Right lobe of liver (tissue), 6 donors: ENCODE measurements at regions not wholly inside any gene's neighbourhood (a gene's known extent, or its start where the extent isn't known, plus 50 kb on each side); places are given as distances from the start of the nearest gene placed in this dataset.

ENCODE experiments used
- ATAC-seq, 4 donors: fragments of 200-7000 bp; cut with Tn5 transposase; one replicate each; pipeline ENCODE4 v1.9.1; 2020; ENCODE audit warnings: mild to moderate bottlenecking in 4 of 4, moderate library complexity in 4 of 4
- DNase-seq, 3 donors: peaks; one replicate each; pipeline ENCODE4 v3.0.0-alpha.2; 2020
- H3K27ac ChIP-seq, 3 donors: fragments of 200-600 bp; one replicate each; pipeline ENCODE4 v1.8.0; 2022
- H3K27me3 ChIP-seq, 2 donors: fragments of 200-600 bp; one replicate each; pipeline ENCODE4 v1.8.0; 2022
- H3K36me3 ChIP-seq, 4 donors: fragments of 200-600 bp; sonication (generic) in 1 of 4; one replicate each; pipeline versions ENCODE4 v1.5.1 to v1.8.0; 2017 to 2022; ENCODE audit warnings: control low read depth in 1 of 4
- H3K4me1 ChIP-seq, 4 donors: fragments of 200-600 bp; sonication (generic) in 1 of 4; one replicate each; pipeline versions ENCODE4 v1.5.1 to v1.8.0; 2017 to 2022; ENCODE audit warnings: control low read depth in 1 of 4
- H3K4me3 ChIP-seq, 3 donors: fragments of 200-600 bp; one replicate each; pipeline ENCODE4 v1.8.0; 2022
- H3K9me3 ChIP-seq, 4 donors: fragments of 200-600 bp; sonication (generic) in 1 of 4; one replicate each; pipeline versions ENCODE4 v1.5.1 to v1.8.0; 2017 to 2022; ENCODE audit warnings: control low read depth in 1 of 4
- POLR2A ChIP-seq: fragments of 450-650 bp; IDR thresholded peaks from one replicate; pipeline ENCODE4 v1.6.1; 2017; ENCODE audit warnings: antibody characterized with exemption, mild to moderate bottlenecking
- WGBS: methylation state at CpG from one replicate; pipeline ENCODE4 v1.1.6; 2018; ENCODE audit warnings: low coverage, low lambda C conversion rate; ENCODE audit not compliant: insufficient coverage; ENCODE audit errors: missing lambda C conversion rate; 5-methylcytosine and 5-hydroxymethylcytosine counted together
- intact Hi-C, 2 donors: fragments of 100-400 bp; cut with DNase I; formaldehyde crosslinking; loops; one replicate each; pipeline versions ENCODE4 v1.11.2 to v1.14.1; 2022
- TF ChIP-seq, protein P1 (sequence below), 4 donors: fragments of 200-600 bp in 3 of 4; fragments of 450-650 bp in 1 of 4; IDR thresholded peaks; one replicate each; pipeline versions ENCODE4 v1.5.1 to v1.8.0; 2016 to 2022; ENCODE audit warnings: antibody characterized with exemption in 4 of 4, mild to moderate bottlenecking in 2 of 4
- donor health status: DM: no; HTN: yes; CAD: no.
- donor health status: DM: no; HTN: no; CAD: no.
- donor health status: DM: no; HTN: no; CAD: no.
- donor health status: DM: no; HTN: yes; CAD: no.
- donor health status: DM: no; HTN: yes; CAD: no.

- intact Hi-C loops: no loop called here
- peak; percentile 83 to 91 (median 88) for ATAC-seq
- TF ChIP-seq POLR2A: peak; percentile 43
- TF ChIP-seq, protein P1, sequence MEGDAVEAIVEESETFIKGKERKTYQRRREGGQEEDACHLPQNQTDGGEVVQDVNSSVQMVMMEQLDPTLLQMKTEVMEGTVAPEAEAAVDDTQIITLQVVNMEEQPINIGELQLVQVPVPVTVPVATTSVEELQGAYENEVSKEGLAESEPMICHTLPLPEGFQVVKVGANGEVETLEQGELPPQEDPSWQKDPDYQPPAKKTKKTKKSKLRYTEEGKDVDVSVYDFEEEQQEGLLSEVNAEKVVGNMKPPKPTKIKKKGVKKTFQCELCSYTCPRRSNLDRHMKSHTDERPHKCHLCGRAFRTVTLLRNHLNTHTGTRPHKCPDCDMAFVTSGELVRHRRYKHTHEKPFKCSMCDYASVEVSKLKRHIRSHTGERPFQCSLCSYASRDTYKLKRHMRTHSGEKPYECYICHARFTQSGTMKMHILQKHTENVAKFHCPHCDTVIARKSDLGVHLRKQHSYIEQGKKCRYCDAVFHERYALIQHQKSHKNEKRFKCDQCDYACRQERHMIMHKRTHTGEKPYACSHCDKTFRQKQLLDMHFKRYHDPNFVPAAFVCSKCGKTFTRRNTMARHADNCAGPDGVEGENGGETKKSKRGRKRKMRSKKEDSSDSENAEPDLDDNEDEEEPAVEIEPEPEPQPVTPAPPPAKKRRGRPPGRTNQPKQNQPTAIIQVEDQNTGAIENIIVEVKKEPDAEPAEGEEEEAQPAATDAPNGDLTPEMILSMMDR (IDR thresholded peaks at IDR 0.05): no peak
- H3K9me3 ChIP-seq: no peaks in the 10 kb centered on the region
- WGBS: 40% methylated on average over 1 of the region's 2 CpGs
- no peaks in the 10 kb centered on the region for H3K27me3 ChIP-seq
- no peaks in the 10 kb centered on the region for H3K36me3 ChIP-seq
- H3K4me3 ChIP-seq: no peak overlapping the region
- peaks cover 0 to 50% (median 9%) of the 10 kb centered on the region in 4 donors for H3K4me1 ChIP-seq
- peak; percentile 57 to 94 (median 77) for DNase-seq
- H3K27ac ChIP-seq: peak overlapping the region; percentile 2 to 90 (median 73)
Measured at GRCh38 chr1:214126697-214127146, 138.9 kb downstream of the PROX1 start.

DNA sequence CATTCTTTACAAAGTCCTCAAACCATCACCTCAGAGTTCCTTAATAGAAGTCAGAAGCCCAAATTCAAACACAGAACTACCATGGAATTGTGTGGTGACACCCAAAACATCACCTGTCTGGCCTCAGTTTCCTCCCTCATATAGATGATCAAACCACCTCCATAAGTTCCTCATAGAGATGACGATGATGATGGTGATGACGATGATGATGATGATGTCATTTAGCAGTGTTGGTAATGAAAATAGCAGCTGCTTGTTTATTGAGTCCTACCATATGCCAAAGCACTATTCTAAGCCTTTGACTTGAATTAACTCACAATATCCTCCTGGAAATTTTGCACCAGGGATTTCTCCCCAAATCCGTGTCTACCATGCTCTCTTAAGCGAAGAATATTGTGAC, 139.9 kb downstream of the PROX1 start:
- ATAC-seq (no peak), DNase-seq (no peak)
- intact Hi-C loops: no loop called here
- TF ChIP-seq, protein P1 (IDR thresholded peaks at IDR 0.05): no peak
- TF ChIP-seq POLR2A: no peak
- H3K4me3 ChIP-seq: no peak overlapping the region
- H3K36me3 ChIP-seq: no peaks in the 10 kb centered on the region
- H3K4me1 ChIP-seq: peaks cover 0 to 47% (median 9%) of the 10 kb centered on the region in 4 donors
- H3K9me3 ChIP-seq: no peaks in the 10 kb centered on the region
- WGBS: 93% methylated on average over 4 of the region's 4 CpGs
- H3K27me3 ChIP-seq: no peaks in the 10 kb centered on the region
- peak overlapping the region in 2 of 3 donors; percentile 53 to 54 for H3K27ac ChIP-seq

- no peaks in the 10 kb centered on the region for H3K9me3 ChIP-seq
- intact Hi-C loops: no loop called here
- DNase-seq (no peak), ATAC-seq (no peak)
- H3K27ac ChIP-seq: no peak overlapping the region
- H3K36me3 ChIP-seq: no peaks in the 10 kb centered on the region
- H3K4me1 ChIP-seq: no peaks in the 10 kb centered on the region
- WGBS: 95% methylated on average over 7 of the region's 7 CpGs
- no peak for TF ChIP-seq POLR2A
- TF ChIP-seq, protein P1 (IDR thresholded peaks at IDR 0.05): no peak
- H3K4me3 ChIP-seq: no peak overlapping the region
- no peaks in the 10 kb centered on the region for H3K27me3 ChIP-seq
Measured at GRCh38 chr1:214135886-214136285, 145.1 kb upstream of the SMYD2 start.

DNA sequence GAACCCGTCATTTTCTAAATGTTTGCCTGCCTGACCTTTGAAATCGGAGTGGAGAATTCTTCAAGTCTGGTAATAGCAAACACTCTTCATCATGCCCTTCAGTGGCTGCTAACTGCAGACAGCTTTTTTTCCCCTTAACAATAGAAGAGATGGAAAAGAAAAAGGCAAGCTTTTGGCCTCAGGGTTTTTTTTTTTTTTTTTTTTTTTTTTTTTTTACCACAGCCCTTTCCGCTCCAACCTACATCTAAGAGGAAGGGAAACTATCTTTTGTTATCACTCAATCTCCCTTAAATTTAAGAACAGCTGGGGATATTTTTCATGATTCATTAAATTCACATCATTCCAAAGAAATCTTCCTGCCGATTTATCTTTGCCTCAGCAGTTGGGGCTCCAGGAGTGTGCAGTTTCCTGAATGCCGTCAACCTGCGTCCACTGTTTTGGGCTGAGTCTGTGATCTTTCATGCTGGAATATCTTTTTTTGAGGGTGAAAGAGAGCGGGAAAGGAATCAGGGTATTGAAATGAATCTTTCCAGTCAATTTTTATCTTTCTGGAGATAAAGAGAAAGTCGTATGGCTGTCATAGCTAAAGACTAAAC, 144.5 kb upstream of the SMYD2 start:
- 66% methylated on average over 8 of the region's 8 CpGs for WGBS

More for the DNA sequence above, 144.5 kb upstream of the SMYD2 start:
- no peaks in the 10 kb centered on the region for H3K27me3 ChIP-seq
- no peak for DNase-seq
- no peaks in the 10 kb centered on the region for H3K9me3 ChIP-seq
- H3K4me3 ChIP-seq: no peak overlapping the region
- H3K4me1 ChIP-seq: no peaks in the 10 kb centered on the region
- intact Hi-C loops: no loop called here
- H3K36me3 ChIP-seq: no peaks in the 10 kb centered on the region
- ATAC-seq: no peak
- no peak overlapping the region for H3K27ac ChIP-seq
- no peak for TF ChIP-seq POLR2A
- TF ChIP-seq, protein P1 (IDR thresholded peaks at IDR 0.05): no peak
